Testis (tissue), 2 donors: ENCODE measurements at regions not wholly inside any gene's neighbourhood (a gene's known extent, or its start where the extent isn't known, plus 50 kb on each side); places are given as distances from the start of the nearest gene placed in this dataset.

Experiments
- POLR2A ChIP-seq: fragments of 450-650 bp; IDR thresholded peaks from one replicate; pipeline ENCODE4 v1.6.1; 2017; ENCODE audit warnings: antibody characterized with exemption, mild to moderate bottlenecking, moderate library complexity
- TF ChIP-seq, protein P1 (sequence below), 3 experiments: fragments of 450-650 bp in 2 of 3; fragments of 200-600 bp in 1 of 3; sonication (generic) in 1 of 3; IDR thresholded peaks; one replicate each; pipeline ENCODE4 v1.5.1; 2016 to 2019; ENCODE audit warnings: antibody characterized with exemption in 3 of 3, mild to moderate bottlenecking in 2 of 3, moderate library complexity in 1 of 3

DNA sequence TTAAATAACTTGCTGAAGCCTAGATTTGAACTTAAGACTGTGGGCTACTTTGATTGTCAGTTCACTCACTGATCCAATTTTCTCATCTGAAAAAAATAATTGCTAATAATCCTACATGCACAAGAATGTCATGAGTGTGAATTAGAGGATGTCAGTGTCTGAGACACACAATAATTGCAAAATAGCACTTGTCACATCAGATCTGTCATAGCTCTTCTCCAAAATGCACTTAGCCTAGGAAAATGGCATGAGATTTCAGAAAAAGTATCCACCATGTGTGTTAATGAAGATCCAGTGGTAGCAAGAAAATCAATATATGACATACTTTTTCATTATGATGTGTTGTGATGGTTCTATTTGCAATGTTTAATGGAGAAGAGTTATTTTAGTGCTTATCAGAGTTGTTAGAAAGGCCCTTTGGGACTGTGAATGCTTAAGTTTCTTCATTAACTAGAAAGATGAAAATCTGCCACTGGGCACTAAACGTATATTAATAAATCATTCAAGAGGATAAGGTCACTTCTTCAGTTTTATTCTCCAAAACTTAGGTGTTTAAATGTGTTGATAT is 786.2 kb downstream of the C6orf118 start:
- TF ChIP-seq, protein P1, sequence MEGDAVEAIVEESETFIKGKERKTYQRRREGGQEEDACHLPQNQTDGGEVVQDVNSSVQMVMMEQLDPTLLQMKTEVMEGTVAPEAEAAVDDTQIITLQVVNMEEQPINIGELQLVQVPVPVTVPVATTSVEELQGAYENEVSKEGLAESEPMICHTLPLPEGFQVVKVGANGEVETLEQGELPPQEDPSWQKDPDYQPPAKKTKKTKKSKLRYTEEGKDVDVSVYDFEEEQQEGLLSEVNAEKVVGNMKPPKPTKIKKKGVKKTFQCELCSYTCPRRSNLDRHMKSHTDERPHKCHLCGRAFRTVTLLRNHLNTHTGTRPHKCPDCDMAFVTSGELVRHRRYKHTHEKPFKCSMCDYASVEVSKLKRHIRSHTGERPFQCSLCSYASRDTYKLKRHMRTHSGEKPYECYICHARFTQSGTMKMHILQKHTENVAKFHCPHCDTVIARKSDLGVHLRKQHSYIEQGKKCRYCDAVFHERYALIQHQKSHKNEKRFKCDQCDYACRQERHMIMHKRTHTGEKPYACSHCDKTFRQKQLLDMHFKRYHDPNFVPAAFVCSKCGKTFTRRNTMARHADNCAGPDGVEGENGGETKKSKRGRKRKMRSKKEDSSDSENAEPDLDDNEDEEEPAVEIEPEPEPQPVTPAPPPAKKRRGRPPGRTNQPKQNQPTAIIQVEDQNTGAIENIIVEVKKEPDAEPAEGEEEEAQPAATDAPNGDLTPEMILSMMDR (IDR thresholded peaks at IDR 0.05) = no peak
- no peak for TF ChIP-seq POLR2A
